Neural cell (in vitro differentiated cells): ENCODE measurements at regions not wholly inside any gene's neighbourhood (a gene's known extent, or its start where the extent isn't known, plus 50 kb on each side); places are given as distances from the start of the nearest gene placed in this dataset.

Experiments
- EP300 ChIP-seq: fragments of 450-650 bp; conservative IDR thresholded peaks from 2 replicates; pipeline ENCODE4 v1.6.1; 2014; ENCODE audit warnings: antibody characterized with exemption, mild to moderate bottlenecking, moderate library complexity; ENCODE audit not compliant: poor library complexity, severe bottlenecking
- EZH2 ChIP-seq: fragments of 200-600, 300-800 bp; shearing (Covaris generic), sonication (generic); IDR thresholded peaks from 2 replicates; pipeline ENCODE4 v1.6.1; 2014; ENCODE audit warnings: antibody characterized with exemption, low read length, borderline replicate concordance, mild to moderate bottlenecking; ENCODE audit not compliant: insufficient read depth, poor library complexity, severe bottlenecking
- MXI1 ChIP-seq: fragments of 450-650 bp; conservative IDR thresholded peaks from 2 replicates; pipeline ENCODE4 v1.6.1; 2014; ENCODE audit warnings: antibody characterized with exemption, mild to moderate bottlenecking; ENCODE audit not compliant: poor library complexity, severe bottlenecking
- SMC3 ChIP-seq: fragments of 450-650 bp; conservative IDR thresholded peaks from 2 replicates; pipeline ENCODE4 v1.6.1; 2014; ENCODE audit warnings: antibody characterized with exemption, mild to moderate bottlenecking, moderate library complexity; ENCODE audit not compliant: poor library complexity
- TF ChIP-seq, protein P1 (sequence below): fragments of 450-650 bp; IDR thresholded peaks from 2 replicates; pipeline ENCODE4 v1.5.1; 2014; ENCODE audit warnings: antibody characterized with exemption, mild to moderate bottlenecking, moderate library complexity; ENCODE audit not compliant: poor library complexity, severe bottlenecking
- TF ChIP-seq, protein P2 (sequence below): IDR thresholded peaks from 2 replicates; pipeline ENCODE4 v1.6.1; 2012; ENCODE audit warnings: borderline replicate concordance

DNA sequence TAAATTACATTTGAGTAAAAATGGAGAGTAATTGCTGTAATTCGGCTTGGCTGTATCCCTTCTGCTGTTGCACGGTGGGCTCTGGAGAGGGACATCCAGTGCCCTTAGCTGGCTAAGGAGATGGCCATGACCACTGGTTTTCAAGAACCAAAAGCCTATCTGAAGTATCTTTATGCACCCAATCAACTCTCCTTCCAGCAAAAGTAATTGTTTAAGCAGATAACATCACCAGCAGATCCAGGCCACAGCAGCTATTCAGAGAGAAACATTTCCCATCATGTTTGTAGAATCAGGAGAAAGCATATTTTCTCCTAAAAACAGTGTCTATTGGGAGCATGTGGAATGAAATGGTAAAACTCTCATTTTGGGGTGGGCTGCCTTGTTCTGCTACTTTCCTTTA lies 514.5 kb upstream of the RGMA start:
- TF ChIP-seq, protein P1, sequence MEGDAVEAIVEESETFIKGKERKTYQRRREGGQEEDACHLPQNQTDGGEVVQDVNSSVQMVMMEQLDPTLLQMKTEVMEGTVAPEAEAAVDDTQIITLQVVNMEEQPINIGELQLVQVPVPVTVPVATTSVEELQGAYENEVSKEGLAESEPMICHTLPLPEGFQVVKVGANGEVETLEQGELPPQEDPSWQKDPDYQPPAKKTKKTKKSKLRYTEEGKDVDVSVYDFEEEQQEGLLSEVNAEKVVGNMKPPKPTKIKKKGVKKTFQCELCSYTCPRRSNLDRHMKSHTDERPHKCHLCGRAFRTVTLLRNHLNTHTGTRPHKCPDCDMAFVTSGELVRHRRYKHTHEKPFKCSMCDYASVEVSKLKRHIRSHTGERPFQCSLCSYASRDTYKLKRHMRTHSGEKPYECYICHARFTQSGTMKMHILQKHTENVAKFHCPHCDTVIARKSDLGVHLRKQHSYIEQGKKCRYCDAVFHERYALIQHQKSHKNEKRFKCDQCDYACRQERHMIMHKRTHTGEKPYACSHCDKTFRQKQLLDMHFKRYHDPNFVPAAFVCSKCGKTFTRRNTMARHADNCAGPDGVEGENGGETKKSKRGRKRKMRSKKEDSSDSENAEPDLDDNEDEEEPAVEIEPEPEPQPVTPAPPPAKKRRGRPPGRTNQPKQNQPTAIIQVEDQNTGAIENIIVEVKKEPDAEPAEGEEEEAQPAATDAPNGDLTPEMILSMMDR: no peak
- no peak for TF ChIP-seq SMC3
- TF ChIP-seq MXI1: no peak
- TF ChIP-seq, protein P2, sequence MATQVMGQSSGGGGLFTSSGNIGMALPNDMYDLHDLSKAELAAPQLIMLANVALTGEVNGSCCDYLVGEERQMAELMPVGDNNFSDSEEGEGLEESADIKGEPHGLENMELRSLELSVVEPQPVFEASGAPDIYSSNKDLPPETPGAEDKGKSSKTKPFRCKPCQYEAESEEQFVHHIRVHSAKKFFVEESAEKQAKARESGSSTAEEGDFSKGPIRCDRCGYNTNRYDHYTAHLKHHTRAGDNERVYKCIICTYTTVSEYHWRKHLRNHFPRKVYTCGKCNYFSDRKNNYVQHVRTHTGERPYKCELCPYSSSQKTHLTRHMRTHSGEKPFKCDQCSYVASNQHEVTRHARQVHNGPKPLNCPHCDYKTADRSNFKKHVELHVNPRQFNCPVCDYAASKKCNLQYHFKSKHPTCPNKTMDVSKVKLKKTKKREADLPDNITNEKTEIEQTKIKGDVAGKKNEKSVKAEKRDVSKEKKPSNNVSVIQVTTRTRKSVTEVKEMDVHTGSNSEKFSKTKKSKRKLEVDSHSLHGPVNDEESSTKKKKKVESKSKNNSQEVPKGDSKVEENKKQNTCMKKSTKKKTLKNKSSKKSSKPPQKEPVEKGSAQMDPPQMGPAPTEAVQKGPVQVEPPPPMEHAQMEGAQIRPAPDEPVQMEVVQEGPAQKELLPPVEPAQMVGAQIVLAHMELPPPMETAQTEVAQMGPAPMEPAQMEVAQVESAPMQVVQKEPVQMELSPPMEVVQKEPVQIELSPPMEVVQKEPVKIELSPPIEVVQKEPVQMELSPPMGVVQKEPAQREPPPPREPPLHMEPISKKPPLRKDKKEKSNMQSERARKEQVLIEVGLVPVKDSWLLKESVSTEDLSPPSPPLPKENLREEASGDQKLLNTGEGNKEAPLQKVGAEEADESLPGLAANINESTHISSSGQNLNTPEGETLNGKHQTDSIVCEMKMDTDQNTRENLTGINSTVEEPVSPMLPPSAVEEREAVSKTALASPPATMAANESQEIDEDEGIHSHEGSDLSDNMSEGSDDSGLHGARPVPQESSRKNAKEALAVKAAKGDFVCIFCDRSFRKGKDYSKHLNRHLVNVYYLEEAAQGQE: no peak
- no peak for TF ChIP-seq EP300
- no peak for TF ChIP-seq EZH2
